DND-41 (cell line): ENCODE measurements at regions not wholly inside any gene's neighbourhood (a gene's known extent, or its start where the extent isn't known, plus 50 kb on each side); places are given as distances from the start of the nearest gene placed in this dataset.

Source experiments
- ATAC-seq: fragments of 200-7000 bp; cut with Tn5 transposase; 3 replicates; pipeline ENCODE4 v1.9.1; 2021; ENCODE audit warnings: low read depth; ENCODE audit not compliant: insufficient read depth
- DNase-seq: peaks from one replicate; pipeline ENCODE4 v3.0.0-alpha.2; 2020
- H2AFZ ChIP-seq: 2 replicates; pipeline ENCODE4 v1.6.0; 2012; ENCODE audit warnings: low read depth, low read length
- H3K27ac ChIP-seq: 2 replicates; pipeline ENCODE4 v1.5.1; 2012; ENCODE audit warnings: low read length, inconsistent platforms
- H3K27me3 ChIP-seq: fragments of 200-600 bp; sonication (generic); 2 replicates; pipeline ENCODE4 v1.6.0; 2012; ENCODE audit warnings: low read length, mild to moderate bottlenecking, inconsistent platforms; ENCODE audit not compliant: insufficient read depth, poor library complexity
- H3K36me3 ChIP-seq: 2 replicates; pipeline ENCODE4 v1.5.1; 2012; ENCODE audit warnings: low read length, inconsistent platforms; ENCODE audit not compliant: insufficient read depth
- H3K4me1 ChIP-seq: 2 replicates; pipeline ENCODE4 v1.5.1; 2012; ENCODE audit warnings: mild to moderate bottlenecking, low read length; ENCODE audit not compliant: insufficient read depth
- H3K4me2 ChIP-seq: 2 replicates; pipeline ENCODE4 v1.6.0; 2012; ENCODE audit warnings: mild to moderate bottlenecking, moderate library complexity, low read length, inconsistent platforms; ENCODE audit not compliant: insufficient read depth
- H3K4me3 ChIP-seq, 2 experiments: fragments of 200-600 bp in 1 of 2; shearing (Covaris generic) in 1 of 2; 2 replicates each; pipeline ENCODE4 v1.5.1; 2012 to 2016; ENCODE audit warnings: inconsistent platforms in 2 of 2, low read length in 2 of 2, mild to moderate bottlenecking in 2 of 2, low read depth in 1 of 2, moderate library complexity in 1 of 2
- H3K79me2 ChIP-seq: 2 replicates; pipeline ENCODE4 v1.6.0; 2012; ENCODE audit warnings: low read length, inconsistent platforms; ENCODE audit not compliant: insufficient read depth
- H3K9ac ChIP-seq: 2 replicates; pipeline ENCODE4 v1.6.0; 2012; ENCODE audit warnings: low read depth, mild to moderate bottlenecking, inconsistent platforms, low read length, moderate library complexity
- H3K9me3 ChIP-seq: 2 replicates; pipeline ENCODE4 v1.5.1; 2012; ENCODE audit warnings: low read length, moderate library complexity, mild to moderate bottlenecking, inconsistent platforms; ENCODE audit not compliant: insufficient read depth, severe bottlenecking
- H4K20me1 ChIP-seq: 2 replicates; pipeline ENCODE4 v1.6.0; 2012; ENCODE audit warnings: low read length; ENCODE audit not compliant: insufficient read depth
- EZH2 ChIP-seq: IDR thresholded peaks from 3 replicates; pipeline ENCODE4 v1.6.1; 2012; ENCODE audit warnings: borderline replicate concordance, low read depth, mild to moderate bottlenecking, moderate library complexity, low read length, inconsistent platforms; ENCODE audit not compliant: severe bottlenecking
- TF ChIP-seq, protein P1 (sequence below): IDR thresholded peaks from 2 replicates; pipeline ENCODE4 v1.5.1; 2012; ENCODE audit warnings: borderline replicate concordance, low read length, moderate library complexity, mild to moderate bottlenecking; ENCODE audit not compliant: poor library complexity, severe bottlenecking; ENCODE audit errors: extremely low read depth

DNA sequence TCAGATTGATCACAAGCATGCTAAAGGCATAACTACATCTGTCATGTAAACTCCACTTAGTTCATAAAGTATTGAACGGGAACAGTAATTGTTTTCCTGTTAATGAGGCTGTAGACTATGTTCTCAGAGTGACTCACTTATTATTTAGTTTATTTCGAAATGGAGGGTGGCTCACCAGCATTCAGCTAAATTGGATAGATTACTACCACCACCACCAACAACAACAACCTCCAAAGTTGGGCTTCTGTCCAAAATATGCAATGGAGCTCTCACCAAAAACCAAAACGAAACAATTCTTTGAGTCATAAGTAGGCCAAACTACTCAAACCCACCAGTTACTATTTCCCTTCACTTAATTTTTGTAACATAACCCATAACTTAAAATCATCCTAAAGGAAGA is 127.9 kb upstream of the NRBF2 start:
- H3K9ac ChIP-seq, result no peak overlapping the region
- H3K4me2 ChIP-seq, result no peak overlapping the region
- TF ChIP-seq EZH2, result no peak
- TF ChIP-seq, protein P1, sequence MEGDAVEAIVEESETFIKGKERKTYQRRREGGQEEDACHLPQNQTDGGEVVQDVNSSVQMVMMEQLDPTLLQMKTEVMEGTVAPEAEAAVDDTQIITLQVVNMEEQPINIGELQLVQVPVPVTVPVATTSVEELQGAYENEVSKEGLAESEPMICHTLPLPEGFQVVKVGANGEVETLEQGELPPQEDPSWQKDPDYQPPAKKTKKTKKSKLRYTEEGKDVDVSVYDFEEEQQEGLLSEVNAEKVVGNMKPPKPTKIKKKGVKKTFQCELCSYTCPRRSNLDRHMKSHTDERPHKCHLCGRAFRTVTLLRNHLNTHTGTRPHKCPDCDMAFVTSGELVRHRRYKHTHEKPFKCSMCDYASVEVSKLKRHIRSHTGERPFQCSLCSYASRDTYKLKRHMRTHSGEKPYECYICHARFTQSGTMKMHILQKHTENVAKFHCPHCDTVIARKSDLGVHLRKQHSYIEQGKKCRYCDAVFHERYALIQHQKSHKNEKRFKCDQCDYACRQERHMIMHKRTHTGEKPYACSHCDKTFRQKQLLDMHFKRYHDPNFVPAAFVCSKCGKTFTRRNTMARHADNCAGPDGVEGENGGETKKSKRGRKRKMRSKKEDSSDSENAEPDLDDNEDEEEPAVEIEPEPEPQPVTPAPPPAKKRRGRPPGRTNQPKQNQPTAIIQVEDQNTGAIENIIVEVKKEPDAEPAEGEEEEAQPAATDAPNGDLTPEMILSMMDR, result no peak
- H3K79me2 ChIP-seq, result no peaks in the 10 kb centered on the region
- no peaks in the 10 kb centered on the region for H4K20me1 ChIP-seq
- ATAC-seq (no peak), DNase-seq (no peak)
- H3K9me3 ChIP-seq, result no peaks in the 10 kb centered on the region
- no peak overlapping the region for H2AFZ ChIP-seq
- no peaks in the 10 kb centered on the region for H3K4me1 ChIP-seq
- no peaks in the 10 kb centered on the region for H3K27me3 ChIP-seq
- H3K36me3 ChIP-seq, result no peaks in the 10 kb centered on the region
- H3K4me3 ChIP-seq, result no peak overlapping the region
- no peak overlapping the region for H3K27ac ChIP-seq

DNA sequence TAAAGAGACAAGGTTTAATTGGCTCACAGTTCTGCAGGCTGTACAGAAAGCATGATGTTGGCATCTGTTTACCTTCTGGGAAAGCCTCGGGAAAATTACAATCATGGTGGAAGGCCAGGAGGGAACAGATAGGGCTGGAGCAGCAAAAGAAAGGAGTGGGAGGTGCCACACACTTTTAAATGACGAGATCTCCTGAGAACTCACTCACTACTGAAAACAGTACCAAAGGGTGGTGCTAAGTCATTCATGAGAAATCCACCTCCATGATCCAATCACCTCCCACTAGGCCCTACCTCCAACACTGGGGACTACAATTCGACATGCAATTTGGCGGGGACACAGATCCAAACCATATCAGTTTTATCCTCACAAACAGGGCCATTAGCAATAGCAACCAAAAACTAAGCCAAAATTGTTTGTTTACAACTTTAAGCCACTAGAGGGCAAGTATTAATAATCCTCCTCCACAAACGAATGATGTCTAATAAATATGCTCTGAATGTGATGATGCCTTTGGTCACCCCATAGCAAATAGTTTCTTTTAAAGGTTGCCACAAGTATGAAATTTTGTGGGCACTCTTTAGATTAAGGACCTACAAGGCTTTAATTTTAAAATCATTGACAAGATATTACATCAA is 129.2 kb upstream of the NRBF2 start:
- Histone ChIP-seq H3K79me2 (no peaks in the 10 kb centered on the region), H3K36me3 (no peaks in the 10 kb centered on the region), H3K4me1 (no peaks in the 10 kb centered on the region), H3K4me3 (no peak overlapping the region), H3K9ac (no peak overlapping the region), H3K9me3 (no peaks in the 10 kb centered on the region), H3K27ac (no peak overlapping the region), H2AFZ (no peak overlapping the region), H4K20me1 (no peaks in the 10 kb centered on the region), H3K4me2 (no peak overlapping the region), H3K27me3 (no peaks in the 10 kb centered on the region)
- DNase-seq, result no peak
- TF ChIP-seq, protein P1, result peak; percentile 31
- no peak for TF ChIP-seq EZH2
- no peak for ATAC-seq

DNA sequence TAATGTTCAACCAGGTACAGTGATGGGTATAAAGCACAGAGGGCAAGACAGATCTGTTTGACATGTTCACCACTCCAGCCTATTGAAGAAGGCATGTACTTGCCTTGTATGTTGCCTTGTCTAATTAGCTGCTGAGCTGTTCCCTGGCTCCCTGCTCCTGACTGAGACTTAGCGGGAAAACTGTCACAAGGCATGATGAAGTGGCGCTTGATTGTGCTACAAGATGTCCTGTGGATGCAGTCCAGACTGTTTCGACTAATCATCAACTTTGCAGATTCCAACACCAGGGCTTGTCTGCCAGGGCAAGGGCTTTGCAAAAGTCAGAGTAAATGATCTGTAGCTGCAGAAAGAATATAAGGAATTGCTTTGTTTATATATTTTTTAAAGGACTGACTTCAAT is 136.2 kb upstream of the NRBF2 start:
- H3K27me3 ChIP-seq, result no peaks in the 10 kb centered on the region
- no peaks in the 10 kb centered on the region for H4K20me1 ChIP-seq
- DNase-seq, result no peak
- no peak overlapping the region for H3K9ac ChIP-seq
- H3K9me3 ChIP-seq, result no peaks in the 10 kb centered on the region
- H3K4me2 ChIP-seq, result no peak overlapping the region
- TF ChIP-seq, protein P1, result no peak
- no peak for TF ChIP-seq EZH2
- no peaks in the 10 kb centered on the region for H3K4me1 ChIP-seq
- no peak overlapping the region for H3K27ac ChIP-seq
- H3K4me3 ChIP-seq, result no peak overlapping the region
- H2AFZ ChIP-seq, result no peak overlapping the region
- H3K79me2 ChIP-seq, result no peaks in the 10 kb centered on the region
- ATAC-seq, result no peak
- H3K36me3 ChIP-seq, result no peaks in the 10 kb centered on the region

DNA sequence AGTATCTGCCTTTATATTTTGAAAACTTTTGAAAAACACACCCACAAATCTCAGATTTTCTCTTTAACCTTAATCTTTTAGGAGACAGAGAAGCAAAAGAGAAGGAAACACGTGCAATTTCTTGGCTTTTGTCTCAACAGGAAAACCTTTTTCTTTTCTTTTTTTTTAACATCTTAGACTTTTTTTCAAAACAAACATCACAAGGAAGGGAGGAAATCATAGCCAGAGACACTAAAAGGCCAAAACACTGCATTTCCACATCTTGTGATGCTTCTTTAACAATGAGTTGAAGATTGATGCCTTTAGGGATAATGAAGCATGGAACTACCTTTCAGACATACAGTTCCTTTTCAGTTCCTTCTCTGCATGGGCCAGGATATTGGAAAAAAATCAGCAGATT is 136.6 kb upstream of the NRBF2 start:
- Histone ChIP-seq H3K4me3 (no peak overlapping the region), H2AFZ (no peak overlapping the region), H3K9me3 (no peaks in the 10 kb centered on the region), H3K36me3 (no peaks in the 10 kb centered on the region), H3K79me2 (no peaks in the 10 kb centered on the region), H3K9ac (no peak overlapping the region), H3K27me3 (no peaks in the 10 kb centered on the region), H4K20me1 (no peaks in the 10 kb centered on the region), H3K4me2 (no peak overlapping the region), H3K4me1 (no peaks in the 10 kb centered on the region), H3K27ac (no peak overlapping the region)
- DNase-seq, result no peak
- TF ChIP-seq EZH2, result no peak
- TF ChIP-seq, protein P1, result no peak
- ATAC-seq, result no peak
